ENCODE measurements at regions not wholly inside any gene's neighbourhood (a gene's known extent, or its start where the extent isn't known, plus 50 kb on each side); places are given as distances from the start of the nearest gene placed in this dataset.

DNA sequence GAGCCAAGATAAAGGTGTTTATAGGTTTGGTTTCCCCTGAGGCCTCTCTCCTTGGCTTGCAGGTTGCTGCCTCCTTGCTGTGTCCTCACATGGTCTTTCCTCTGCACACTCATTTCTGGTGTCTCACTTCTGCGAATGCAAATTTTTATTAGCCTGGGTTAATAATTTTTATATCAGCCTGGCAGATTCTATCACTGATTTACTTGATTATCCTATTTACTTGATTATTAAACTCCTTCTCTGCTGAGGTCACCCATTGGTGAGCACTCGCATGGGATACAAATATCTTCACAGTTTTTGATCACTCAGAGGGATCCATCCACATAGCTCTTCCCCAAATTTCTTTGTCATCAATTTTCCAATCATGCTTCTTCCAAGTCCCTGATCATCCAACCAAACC lies 90.9 kb upstream of the IGLL5 start:
- H3K9me3 ChIP-seq (replicated peaks in 1 of 3): no peaks in the 10 kb centered on the region
- intact Hi-C loops (cut with DNase I): no loop called here
- H3K4me3 ChIP-seq: no peak overlapping the region
- WGBS, 4 donors: 75 to 98% (median 86%) methylated on average over 2 of the region's 2 CpGs
- H3K27ac ChIP-seq: no peak overlapping the region
- H3K36me3 ChIP-seq (replicated peaks in 1 of 2): no peaks in the 10 kb centered on the region
- no peaks in the 10 kb centered on the region for H3K4me1 ChIP-seq (replicated peaks in 1 of 2)
- TF ChIP-seq CTCF (IDR thresholded peaks at IDR 0.05) (no peak), POLR2A (IDR thresholded peaks at IDR 0.05) (no peak)
- H3K27me3 ChIP-seq: no peaks in the 10 kb centered on the region
- DNase-seq: no peak

GRCh38 chr22:22798232-22798616 lies 89.4 kb upstream of the IGLL5 start:
- H3K9me3 ChIP-seq (replicated peaks in 1 of 3): no peaks in the 10 kb centered on the region
- no peak overlapping the region for H3K27ac ChIP-seq
- no peaks in the 10 kb centered on the region for H3K4me1 ChIP-seq (replicated peaks in 1 of 2)
- no peak overlapping the region for H3K4me3 ChIP-seq
- intact Hi-C loops (cut with DNase I): no loop called here
- 48 to 78% (median 66%) methylated on average over 3 of the region's 3 CpGs for WGBS, 4 donors
- TF ChIP-seq CTCF (IDR thresholded peaks at IDR 0.05): no peak
- no peak for TF ChIP-seq POLR2A (IDR thresholded peaks at IDR 0.05)
- H3K36me3 ChIP-seq (replicated peaks in 1 of 2): no peaks in the 10 kb centered on the region
- DNase-seq: no peak
- H3K27me3 ChIP-seq: no peaks in the 10 kb centered on the region

- H3K27ac ChIP-seq: no peak overlapping the region
- no peaks in the 10 kb centered on the region for H3K36me3 ChIP-seq (replicated peaks in 1 of 2)
- 89 to 100% (median 93%) methylated on average over 1 of the region's 1 CpG for WGBS, 4 donors
- TF ChIP-seq POLR2A (IDR thresholded peaks at IDR 0.05) (no peak), CTCF (IDR thresholded peaks at IDR 0.05) (no peak)
- H3K27me3 ChIP-seq: no peaks in the 10 kb centered on the region
- DNase-seq: no peak
- no peak overlapping the region for H3K4me3 ChIP-seq
- H3K9me3 ChIP-seq (replicated peaks in 1 of 3): no peaks in the 10 kb centered on the region
- intact Hi-C loops (cut with DNase I): no loop called here
- no peaks in the 10 kb centered on the region for H3K4me1 ChIP-seq (replicated peaks in 1 of 2)
Measured at GRCh38 chr22:22798716-22799115, 88.9 kb upstream of the IGLL5 start.

- H3K27ac ChIP-seq: no peak overlapping the region
- H3K27me3 ChIP-seq: no peaks in the 10 kb centered on the region
- H3K9me3 ChIP-seq (replicated peaks in 1 of 3): no peaks in the 10 kb centered on the region
- peak in 5 of 7 donors; percentile 37 to 60 (median 51) for DNase-seq
- 26 to 49% (median 39%) methylated on average over 3 to 4 of the region's 4 CpGs for WGBS, 4 donors
- no peaks in the 10 kb centered on the region for H3K4me1 ChIP-seq (replicated peaks in 1 of 2)
- no peaks in the 10 kb centered on the region for H3K36me3 ChIP-seq (replicated peaks in 1 of 2)
- TF ChIP-seq CTCF (IDR thresholded peaks at IDR 0.05) (no peak), POLR2A (IDR thresholded peaks at IDR 0.05) (no peak)
- intact Hi-C loops (cut with DNase I): no loop called here
- H3K4me3 ChIP-seq: no peak overlapping the region
Measured at GRCh38 chr22:22799561-22799960, 88.1 kb upstream of the IGLL5 start.

All from adrenal gland (tissue), 9 donors.